ENCODE measurements at regions not wholly inside any gene's neighbourhood (a gene's known extent, or its start where the extent isn't known, plus 50 kb on each side); places are given as distances from the start of the nearest gene placed in this dataset.

DNA sequence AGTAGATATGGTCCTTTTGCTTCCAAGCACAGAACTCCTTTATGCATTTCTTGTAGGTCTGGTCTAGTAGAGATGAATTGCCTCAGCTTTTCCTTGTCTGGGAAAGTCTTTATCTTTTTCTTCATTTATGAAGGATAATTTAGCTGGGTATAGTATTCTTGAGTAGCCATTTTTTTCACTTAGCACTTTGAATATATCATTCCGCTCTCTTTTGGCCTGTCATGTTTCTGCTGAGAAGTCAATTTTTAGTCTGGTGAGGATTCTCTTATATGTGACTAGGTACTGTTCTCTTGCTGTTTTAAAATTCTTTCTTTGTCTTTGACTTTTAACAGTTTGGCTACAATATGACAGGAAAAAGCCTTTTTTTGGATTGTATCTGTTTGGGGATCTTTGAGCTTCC is 68.6 kb upstream of the IMMP2L start:
- Histone ChIP-seq H3K27me3 (ENCODE audit: control insufficient read depth in 5 of 5, insufficient read depth in 4 of 5, low read length in 5 of 5) (no peaks in the 10 kb centered on the region), H3K4me3 (ENCODE audit: low read depth in 1 of 5, low read length in 5 of 5) (peak overlapping the region in 1 of 5 donors; percentile 6), H3K27ac (ENCODE audit: low read depth, low read length) (no peak overlapping the region), H3K9me3 (ENCODE audit: control insufficient read depth in 5 of 5, low read length in 5 of 5) (peaks cover 2 to 22% (median 12%) of the 10 kb centered on the region in 5 donors), H3K9ac (ENCODE audit: low read length in 5 of 5) (no peak overlapping the region), H3K36me3 (ENCODE audit: control insufficient read depth in 5 of 5, insufficient read depth in 5 of 5, low read length in 5 of 5) (no peaks in the 10 kb centered on the region), H3K4me1 (ENCODE audit: control insufficient read depth in 5 of 5, insufficient read depth in 5 of 5, low read length in 5 of 5) (no peaks in the 10 kb centered on the region)

DNA sequence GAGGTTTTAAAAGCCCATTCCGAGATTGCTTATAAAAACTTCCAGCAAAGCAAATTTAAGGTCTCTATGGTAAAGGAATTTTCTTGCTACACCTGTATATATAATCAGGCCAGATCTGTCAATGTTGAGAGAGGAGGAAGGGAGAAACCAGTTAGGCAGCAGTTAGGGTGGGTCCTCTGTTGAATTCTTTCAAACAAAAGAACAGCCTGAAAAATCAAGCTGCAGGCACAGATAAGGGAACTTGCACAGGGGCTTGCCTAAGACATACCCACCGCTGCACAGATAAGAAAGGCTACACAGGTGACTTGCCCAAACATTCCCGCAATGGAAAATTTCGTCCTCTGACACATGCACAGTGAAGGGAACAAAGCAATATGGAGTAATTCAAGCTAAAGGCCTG is 59.8 kb upstream of the IMMP2L start:
- Histone ChIP-seq H3K4me3 (ENCODE audit: low read depth in 1 of 5, low read length in 5 of 5) (no peak overlapping the region), H3K27me3 (ENCODE audit: control insufficient read depth in 5 of 5, insufficient read depth in 4 of 5, low read length in 5 of 5) (no peaks in the 10 kb centered on the region), H3K9me3 (ENCODE audit: control insufficient read depth in 5 of 5, low read length in 5 of 5) (no peaks in the 10 kb centered on the region), H3K4me1 (ENCODE audit: control insufficient read depth in 5 of 5, insufficient read depth in 5 of 5, low read length in 5 of 5) (peaks cover 0 to 3% (median 0%) of the 10 kb centered on the region in 5 donors), H3K27ac (ENCODE audit: low read depth, low read length) (no peak overlapping the region), H3K36me3 (ENCODE audit: control insufficient read depth in 5 of 5, insufficient read depth in 5 of 5, low read length in 5 of 5) (no peaks in the 10 kb centered on the region), H3K9ac (ENCODE audit: low read length in 5 of 5) (no peak overlapping the region)

Data from subcutaneous abdominal adipose tissue (tissue), 5 donors.